ENCODE measurements at regions not wholly inside any gene's neighbourhood (a gene's known extent, or its start where the extent isn't known, plus 50 kb on each side); places are given as distances from the start of the nearest gene placed in this dataset.

DNA sequence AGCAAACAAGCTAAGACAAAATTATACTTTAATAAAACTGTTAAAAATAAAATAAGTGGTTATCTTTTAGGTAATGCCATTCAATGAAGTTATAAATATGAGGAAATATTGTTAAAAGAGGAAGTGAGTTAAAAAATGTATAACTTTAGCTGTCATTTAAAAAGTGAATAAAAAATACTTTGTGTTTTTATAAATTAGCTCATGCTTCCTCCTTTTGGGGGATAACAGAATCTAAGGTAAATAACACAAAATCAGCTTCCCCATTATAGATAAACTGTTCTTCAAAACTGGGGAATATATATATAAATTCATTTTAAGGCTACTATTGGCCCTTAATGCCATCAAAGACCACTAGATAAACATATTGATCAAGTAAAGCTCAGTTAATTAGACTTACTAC, 113.7 kb upstream of the AADACL2 start:
- TF ChIP-seq CTCF (IDR thresholded peaks at IDR 0.05; ENCODE audit: control extremely low read depth, extremely low read depth), result no peak
- no peaks in the 10 kb centered on the region for H3K27me3 ChIP-seq (ENCODE audit: control insufficient read depth in 3 of 3, insufficient read depth in 3 of 3, low read length in 2 of 3)
- DNase-seq, result no peak
- H3K4me1 ChIP-seq (ENCODE audit: control insufficient read depth in 5 of 5, insufficient read depth in 5 of 5, low read length in 5 of 5), result peaks cover 0 to 9% (median 0%) of the 10 kb centered on the region in 5 donors
- no peak overlapping the region for H3K27ac ChIP-seq (ENCODE audit: low read depth in 1 of 2, low read length in 1 of 2)
- no peak overlapping the region for H3K9ac ChIP-seq (ENCODE audit: insufficient read depth in 1 of 2, low read length in 2 of 2)
- no peaks in the 10 kb centered on the region for H3K9me3 ChIP-seq (ENCODE audit: control insufficient read depth in 4 of 4, insufficient read depth in 3 of 4, low read length in 3 of 4)
- ATAC-seq (ENCODE audit: insufficient read depth, low FRiP score), result no peak
- H3K4me3 ChIP-seq, result no peak overlapping the region
- H3K36me3 ChIP-seq (ENCODE audit: control insufficient read depth in 4 of 4, insufficient read depth in 4 of 4, low read length in 4 of 4), result no peaks in the 10 kb centered on the region

DNA sequence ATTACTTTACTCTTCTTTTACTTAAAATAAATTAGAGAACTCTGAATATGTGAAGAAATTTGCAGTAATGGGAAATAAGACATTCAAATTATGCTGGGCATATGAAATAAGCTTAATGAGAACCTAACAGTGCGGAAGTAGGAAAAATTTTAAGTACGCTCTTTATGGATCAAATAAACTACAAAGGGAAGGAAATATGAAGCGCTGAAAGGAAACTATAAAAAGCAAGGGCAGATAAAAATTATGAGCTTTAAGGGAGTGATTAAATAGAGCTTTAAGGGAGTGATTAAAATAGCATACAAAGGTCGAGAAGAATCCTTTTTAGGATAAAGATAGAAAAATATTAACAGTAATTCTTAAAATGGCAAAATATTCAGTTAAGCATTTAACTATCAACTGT, 118.3 kb upstream of the AADACL2 start:
- H3K27ac ChIP-seq (ENCODE audit: low read depth in 1 of 2, low read length in 1 of 2), result no peak overlapping the region
- no peaks in the 10 kb centered on the region for H3K36me3 ChIP-seq (ENCODE audit: control insufficient read depth in 4 of 4, insufficient read depth in 4 of 4, low read length in 4 of 4)
- H3K4me1 ChIP-seq (ENCODE audit: control insufficient read depth in 5 of 5, insufficient read depth in 5 of 5, low read length in 5 of 5), result no peaks in the 10 kb centered on the region
- H3K27me3 ChIP-seq (ENCODE audit: control insufficient read depth in 3 of 3, insufficient read depth in 3 of 3, low read length in 2 of 3), result no peaks in the 10 kb centered on the region
- ATAC-seq (ENCODE audit: insufficient read depth, low FRiP score), result no peak
- TF ChIP-seq CTCF (IDR thresholded peaks at IDR 0.05; ENCODE audit: control extremely low read depth, extremely low read depth), result no peak
- WGBS, 2 donors, result 68 to 75% methylated on average over 4 of the region's 4 CpGs
- DNase-seq, result no peak
- no peaks in the 10 kb centered on the region for H3K9me3 ChIP-seq (ENCODE audit: control insufficient read depth in 4 of 4, insufficient read depth in 3 of 4, low read length in 3 of 4)
- H3K4me3 ChIP-seq, result no peak overlapping the region
- no peak overlapping the region for H3K9ac ChIP-seq (ENCODE audit: insufficient read depth in 1 of 2, low read length in 2 of 2)

DNA sequence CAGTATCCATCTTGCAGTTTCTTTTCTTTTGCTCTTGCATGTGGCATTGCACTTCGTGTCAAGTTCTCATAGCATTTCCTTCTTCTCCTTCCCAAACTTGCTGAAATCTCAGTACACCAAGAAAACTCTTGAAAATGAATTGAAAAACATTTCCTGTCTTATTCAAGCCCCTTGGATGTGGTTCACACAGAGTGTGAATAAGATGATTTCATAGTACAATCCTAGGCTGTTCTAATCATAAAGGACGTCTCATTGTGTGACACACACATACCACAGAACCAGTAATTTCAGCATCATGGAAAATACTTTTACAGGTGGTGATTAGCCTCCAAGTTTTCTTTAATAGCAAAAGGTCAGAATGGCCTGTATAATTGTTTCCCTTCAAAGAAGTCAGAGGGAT, 121.6 kb upstream of the AADACL2 start:
- Histone ChIP-seq H3K9ac (ENCODE audit: insufficient read depth in 1 of 2, low read length in 2 of 2) (no peak overlapping the region), H3K4me3 (no peak overlapping the region), H3K27ac (ENCODE audit: low read depth in 1 of 2, low read length in 1 of 2) (no peak overlapping the region), H3K36me3 (ENCODE audit: control insufficient read depth in 4 of 4, insufficient read depth in 4 of 4, low read length in 4 of 4) (no peaks in the 10 kb centered on the region), H3K9me3 (ENCODE audit: control insufficient read depth in 4 of 4, insufficient read depth in 3 of 4, low read length in 3 of 4) (peaks cover 0 to 3% (median 0%) of the 10 kb centered on the region in 4 donors), H3K4me1 (ENCODE audit: control insufficient read depth in 5 of 5, insufficient read depth in 5 of 5, low read length in 5 of 5) (no peaks in the 10 kb centered on the region), H3K27me3 (ENCODE audit: control insufficient read depth in 3 of 3, insufficient read depth in 3 of 3, low read length in 2 of 3) (no peaks in the 10 kb centered on the region)
- 71 to 82% methylated on average over 2 of the region's 2 CpGs for WGBS, 2 donors
- ATAC-seq (ENCODE audit: insufficient read depth, low FRiP score), result no peak
- no peak for DNase-seq
- no peak for TF ChIP-seq CTCF (IDR thresholded peaks at IDR 0.05; ENCODE audit: control extremely low read depth, extremely low read depth)

DNA sequence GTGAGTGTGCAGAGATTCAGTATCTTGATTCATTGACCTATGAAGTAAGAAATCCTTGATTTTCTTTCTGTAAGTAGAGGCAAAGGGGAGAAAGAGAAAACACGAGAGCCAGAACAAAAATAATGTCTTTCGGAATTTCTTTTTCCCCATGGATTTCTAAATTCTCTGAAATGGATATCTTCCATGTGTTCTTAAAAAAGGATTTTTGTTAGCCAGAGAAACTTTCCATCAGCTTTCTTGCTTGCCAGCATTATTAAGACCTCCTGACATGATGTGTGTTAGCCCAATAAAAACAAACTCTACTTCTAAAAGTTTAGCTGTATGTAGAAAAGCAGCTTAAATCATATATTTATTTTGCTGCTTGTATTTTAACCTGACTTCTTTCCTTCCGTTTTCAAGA, 122.3 kb upstream of the AADACL2 start:
- no peak for DNase-seq
- no peak overlapping the region for H3K4me3 ChIP-seq
- no peak overlapping the region for H3K9ac ChIP-seq (ENCODE audit: insufficient read depth in 1 of 2, low read length in 2 of 2)
- no peak overlapping the region for H3K27ac ChIP-seq (ENCODE audit: low read depth in 1 of 2, low read length in 1 of 2)
- no peak for TF ChIP-seq CTCF (IDR thresholded peaks at IDR 0.05; ENCODE audit: control extremely low read depth, extremely low read depth)
- no peak for ATAC-seq (ENCODE audit: insufficient read depth, low FRiP score)
- no peaks in the 10 kb centered on the region for H3K27me3 ChIP-seq (ENCODE audit: control insufficient read depth in 3 of 3, insufficient read depth in 3 of 3, low read length in 2 of 3)
- WGBS, 2 donors, result 80 to 82% methylated on average over 3 of the region's 3 CpGs
- H3K4me1 ChIP-seq (ENCODE audit: control insufficient read depth in 5 of 5, insufficient read depth in 5 of 5, low read length in 5 of 5), result no peaks in the 10 kb centered on the region
- H3K9me3 ChIP-seq (ENCODE audit: control insufficient read depth in 4 of 4, insufficient read depth in 3 of 4, low read length in 3 of 4), result peaks cover 0 to 3% (median 0%) of the 10 kb centered on the region in 4 donors
- no peaks in the 10 kb centered on the region for H3K36me3 ChIP-seq (ENCODE audit: control insufficient read depth in 4 of 4, insufficient read depth in 4 of 4, low read length in 4 of 4)

All from lung (tissue), 11 donors.